Suppressor macrophage treated with lipopolysaccharide for 1 hour (primary cell): ENCODE measurements at regions not wholly inside any gene's neighbourhood (a gene's known extent, or its start where the extent isn't known, plus 50 kb on each side); places are given as distances from the start of the nearest gene placed in this dataset.
A peak's percentile ranks its signal among the peaks of the same experiment; 100 is the strongest.
"Not testable (repeated sequence)": the region's sequence is repeated elsewhere in the genome, so short reads cannot be mapped to it uniquely, and the experiment has no call there.

Source experiments
- DNase-seq, 3 donors: peaks; one replicate each; pipeline ENCODE4 v3.0.0-alpha.2; 2020 to 2022

- not testable (repeated sequence) for DNase-seq
These were observed 144.6 kb upstream of the DUSP22 start for GRCh38 chr6:147651-148050.

DNA sequence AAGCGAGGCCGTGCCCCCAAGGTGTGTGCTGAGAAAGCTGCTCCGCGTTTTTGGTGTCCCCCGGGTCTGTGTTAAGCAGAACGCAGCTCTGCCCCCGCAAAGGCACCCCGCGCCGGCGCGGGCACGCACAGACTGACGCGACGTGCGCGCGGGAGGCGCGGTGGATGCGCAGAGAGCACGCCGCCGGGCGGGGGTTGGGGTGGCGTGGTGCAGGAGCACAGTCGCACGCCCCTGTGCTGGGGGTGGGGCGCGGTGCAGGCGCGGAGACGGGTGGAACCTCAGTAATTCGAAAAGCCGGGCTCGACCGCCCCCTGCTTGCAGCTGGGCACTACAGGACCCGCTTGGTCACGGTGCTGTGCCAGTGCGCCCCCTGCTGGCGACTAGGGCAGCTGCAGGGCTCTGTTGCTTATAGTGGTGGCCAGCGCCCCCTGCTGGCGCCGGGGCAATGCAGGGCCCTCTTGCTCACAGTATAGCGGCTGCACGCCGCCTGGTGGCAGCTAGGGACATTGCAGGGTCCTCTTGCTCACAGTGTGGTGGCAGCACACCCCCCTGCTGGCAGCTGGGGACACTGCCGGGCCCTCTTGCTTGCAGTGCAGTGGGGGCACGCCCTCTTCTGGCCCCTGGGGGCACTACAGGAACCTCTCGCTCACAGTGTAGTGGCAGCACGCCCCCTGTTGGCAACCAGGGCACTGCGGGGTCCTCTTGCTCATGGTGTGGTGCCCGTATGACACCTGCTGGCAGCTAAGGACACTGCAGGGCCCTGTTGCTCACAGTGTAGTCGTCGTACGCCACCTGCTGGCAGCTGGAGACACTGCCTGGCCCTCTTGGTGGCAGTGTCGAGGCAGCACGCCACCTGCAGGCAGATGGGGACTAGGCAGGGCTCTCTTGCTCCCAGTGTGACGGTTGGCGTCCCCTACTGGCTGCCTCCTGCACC, 144.0 kb upstream of the DUSP22 start:
- peak; percentile 55 to 69 (median 63) for DNase-seq

DNA sequence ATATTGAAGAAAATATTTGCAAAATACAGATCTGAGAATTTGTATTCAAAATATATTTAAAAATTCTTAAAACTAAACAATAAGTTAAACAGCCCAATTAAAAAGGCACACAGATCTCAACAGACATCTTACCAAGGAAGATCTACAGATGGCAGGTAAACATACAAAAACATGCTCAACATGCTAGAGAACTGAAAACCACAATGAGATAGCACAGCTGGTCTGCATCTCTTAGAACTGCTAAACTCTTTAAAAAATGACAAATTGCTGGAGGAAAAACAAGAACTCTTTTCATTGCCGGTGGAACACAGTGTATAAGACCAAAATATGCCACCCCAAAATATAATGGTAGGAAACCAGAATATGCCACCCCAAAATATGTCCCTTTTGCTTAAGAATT, 142.1 kb upstream of the DUSP22 start:
- not testable (repeated sequence) for DNase-seq

DNA sequence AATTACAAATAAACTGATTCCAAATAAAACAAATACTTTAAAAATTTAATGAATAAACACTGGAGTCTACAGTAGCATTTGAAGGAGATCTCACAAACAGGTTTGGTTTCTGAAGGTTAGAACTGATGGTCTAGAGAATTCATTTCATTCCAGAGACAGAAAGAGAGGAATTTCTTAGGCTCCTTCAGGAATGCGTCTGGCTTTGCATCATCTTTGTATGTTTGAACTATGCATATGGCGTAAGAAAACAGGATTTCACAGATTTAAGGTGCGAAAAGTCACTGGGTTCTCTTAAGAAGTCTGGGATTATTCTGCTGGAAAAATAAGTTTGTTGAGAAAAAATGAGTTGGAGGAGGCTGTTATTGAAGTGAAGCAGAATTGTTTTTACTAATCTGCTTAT, 139.9 kb upstream of the DUSP22 start:
- not testable (repeated sequence) for DNase-seq

GRCh38 chr6:153026-153425, 139.3 kb upstream of the DUSP22 start:
- peak in 1 of 3 donors; percentile 33 for DNase-seq

DNA sequence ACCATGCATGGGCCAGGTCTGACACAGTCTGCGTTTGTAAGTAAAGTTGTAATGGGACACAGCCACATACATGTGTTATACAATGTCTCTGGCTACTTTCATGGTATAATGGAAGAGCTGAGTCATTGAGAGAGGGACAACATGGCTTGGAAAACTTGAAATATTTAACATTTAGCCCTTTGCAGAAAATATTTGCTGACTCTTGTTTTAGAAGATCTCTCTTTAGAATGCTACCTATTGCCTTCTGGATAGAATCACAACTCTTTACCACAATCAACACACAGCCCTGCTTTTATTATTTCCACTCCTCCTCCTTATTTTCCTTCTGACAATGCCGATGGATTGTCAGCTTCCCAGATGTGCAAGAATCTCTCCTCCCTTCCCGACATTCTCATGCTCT, 138.4 kb upstream of the DUSP22 start:
- not testable (repeated sequence) for DNase-seq

- peak in 2 of 3 donors; percentile 7 to 11 for DNase-seq
These were observed 137.8 kb upstream of the DUSP22 start for GRCh38 chr6:154321-155092.

GRCh38 chr6:156010-156409, 136.3 kb upstream of the DUSP22 start:
- no peak for DNase-seq

DNA sequence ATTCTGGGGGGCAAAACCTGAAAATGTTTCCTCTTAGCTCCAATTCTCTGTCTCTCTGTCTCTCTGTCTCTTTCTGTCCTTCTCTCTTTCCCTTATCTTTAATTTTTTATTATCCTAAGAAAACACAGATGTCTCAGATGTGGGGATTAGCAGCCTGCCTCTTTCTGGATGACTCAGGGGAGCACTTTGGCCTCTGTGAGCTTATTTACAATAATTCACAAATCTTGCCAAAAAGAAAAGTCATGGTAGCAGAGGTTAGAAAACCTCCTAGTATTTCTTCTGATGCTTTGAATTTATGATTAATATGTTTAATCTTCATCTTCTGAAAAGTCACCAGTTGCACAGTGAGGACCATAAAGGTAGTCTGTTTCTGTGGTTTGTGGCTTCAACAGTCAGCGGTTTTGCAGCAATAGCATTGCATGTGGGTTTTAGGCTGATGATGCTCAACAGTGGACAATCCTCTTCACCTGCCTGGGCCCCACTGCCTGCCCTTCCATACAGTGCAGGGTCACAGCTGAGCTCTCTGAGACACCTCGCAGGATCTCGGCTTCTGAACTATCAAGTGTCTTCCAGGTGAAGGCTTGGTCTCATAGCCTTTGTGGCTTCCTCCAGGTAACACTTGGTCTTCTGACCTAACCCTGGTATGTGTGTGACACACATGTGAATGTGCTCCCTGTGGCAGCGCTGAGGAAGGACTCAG, 135.7 kb upstream of the DUSP22 start:
- not testable (repeated sequence) for DNase-seq

DNA sequence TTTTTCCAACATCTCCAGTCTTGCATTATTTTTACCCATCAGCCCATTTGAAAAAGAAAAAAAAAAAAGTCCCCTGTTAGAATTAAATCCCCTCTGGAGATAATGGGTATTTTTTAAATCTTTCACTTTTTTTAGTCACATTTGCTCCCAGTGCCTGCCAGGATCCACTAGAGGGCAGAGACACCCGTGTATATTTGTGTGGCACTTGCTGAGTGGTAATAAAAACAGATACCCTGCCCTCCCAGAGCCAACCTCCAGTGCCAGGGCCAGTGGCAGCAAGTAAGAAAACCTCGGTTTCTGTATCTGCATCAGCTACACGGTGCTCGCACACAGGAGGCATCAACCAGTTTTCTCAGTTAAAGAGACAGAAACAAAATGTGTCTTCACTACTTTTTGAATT, 135.1 kb upstream of the DUSP22 start:
- DNase-seq: peak in 2 of 3 donors; percentile 12 to 30

DNA sequence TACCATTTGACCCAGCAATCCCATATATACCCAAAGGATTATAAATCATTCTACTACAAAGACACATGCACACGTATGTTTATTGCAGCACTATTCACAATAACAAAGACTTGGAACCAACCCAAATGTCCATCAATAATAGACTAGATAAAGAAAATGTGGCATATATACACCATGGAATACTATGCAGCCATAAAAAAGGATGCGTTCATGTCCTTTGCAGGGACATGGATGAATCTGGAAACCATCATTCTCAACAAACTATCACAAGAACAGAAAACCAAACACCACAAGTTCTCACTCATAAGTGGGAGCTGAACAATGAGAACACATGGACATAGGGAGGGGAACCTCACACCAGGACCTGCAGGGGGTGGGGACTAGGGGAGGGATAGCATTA, 130.6 kb upstream of the DUSP22 start:
- not testable (repeated sequence) for DNase-seq

GRCh38 chr6:164720-165119, 127.6 kb upstream of the DUSP22 start:
- no peak for DNase-seq

DNA sequence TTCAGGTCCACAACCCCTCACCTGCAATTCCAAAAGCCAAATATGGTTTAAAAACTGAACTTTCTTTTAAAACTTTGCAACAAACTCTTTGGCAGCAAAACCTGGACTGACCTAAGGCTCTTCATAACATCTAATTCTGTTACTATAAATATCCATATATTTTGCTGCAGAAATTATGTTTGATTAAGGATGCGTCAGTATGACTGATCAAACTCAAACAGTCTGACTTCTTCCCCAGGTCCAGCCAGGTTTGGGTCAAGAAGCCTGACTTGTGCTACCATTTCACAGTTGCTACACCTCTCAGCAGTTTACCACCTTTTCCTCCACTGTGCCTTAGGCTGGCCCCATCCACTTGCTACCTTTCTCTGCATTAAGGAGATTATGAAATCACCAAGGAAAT, 127.0 kb upstream of the DUSP22 start:
- DNase-seq: no peak

GRCh38 chr6:165906-166305, 126.4 kb upstream of the DUSP22 start:
- no peak for DNase-seq

DNA sequence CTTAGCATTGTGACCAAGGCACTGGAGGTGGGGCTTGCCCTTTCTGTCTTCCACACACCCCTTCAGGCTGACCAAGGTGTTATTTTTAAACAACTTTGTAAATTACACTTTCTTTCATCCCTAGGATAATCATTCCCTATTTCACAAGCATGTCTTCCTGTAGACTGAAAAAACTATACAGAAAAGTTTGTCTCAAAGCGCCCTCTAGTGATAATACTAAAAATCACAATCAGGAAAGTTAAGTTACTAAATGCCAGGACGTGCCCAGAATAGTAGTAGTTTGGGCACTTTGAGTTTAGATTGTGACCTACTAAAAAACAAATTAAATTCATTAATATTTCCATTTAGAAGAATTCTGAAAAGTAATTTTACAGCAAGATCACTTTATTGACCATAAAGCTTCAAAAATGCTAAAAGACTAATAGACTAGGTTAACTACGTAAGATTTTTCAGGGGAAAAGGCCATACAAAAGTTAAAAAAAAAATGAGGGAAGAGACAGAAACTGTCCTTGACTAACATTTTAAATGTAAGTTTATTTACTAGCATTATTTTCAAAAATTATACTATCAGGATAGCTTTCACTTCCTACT, 123.3 kb upstream of the DUSP22 start:
- peak; percentile 41 to 77 (median 75) for DNase-seq

DNA sequence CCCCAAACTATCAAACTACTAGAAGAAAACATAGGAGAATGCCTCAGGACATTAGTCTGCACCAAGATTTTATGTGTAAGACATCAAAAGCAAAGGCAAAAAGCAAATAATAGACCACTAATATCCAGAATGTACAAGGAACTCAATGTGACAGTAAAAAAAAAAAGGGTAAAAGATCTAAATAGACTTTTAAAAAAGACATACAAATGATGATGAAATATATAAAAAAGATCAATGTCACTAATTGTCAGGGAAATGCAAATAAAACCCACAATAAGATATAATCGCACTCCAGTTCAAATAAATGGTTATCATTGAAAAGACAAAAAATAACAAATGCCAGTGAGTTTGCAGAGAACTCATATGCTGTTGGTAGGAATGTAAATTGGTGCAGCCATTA, 118.3 kb upstream of the DUSP22 start:
- DNase-seq: no peak

DNA sequence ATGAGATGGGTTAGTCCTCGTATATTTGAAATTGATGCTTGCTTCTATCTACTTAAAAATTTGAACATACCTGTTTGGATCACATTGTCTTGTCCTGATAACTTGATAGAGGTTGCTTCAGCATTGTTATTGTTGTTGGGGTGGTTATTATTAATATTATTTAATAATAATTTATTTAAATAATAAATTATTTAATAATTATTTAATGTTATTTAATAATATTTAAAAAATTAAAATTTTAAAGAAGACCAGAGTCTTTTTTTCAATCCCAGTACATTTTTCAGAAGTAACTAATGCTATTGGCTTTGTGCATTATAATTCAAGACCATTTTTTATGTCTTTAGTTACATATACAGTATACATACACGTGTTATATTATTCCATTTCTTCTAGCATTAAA, 116.6 kb upstream of the DUSP22 start:
- no peak for DNase-seq

DNA sequence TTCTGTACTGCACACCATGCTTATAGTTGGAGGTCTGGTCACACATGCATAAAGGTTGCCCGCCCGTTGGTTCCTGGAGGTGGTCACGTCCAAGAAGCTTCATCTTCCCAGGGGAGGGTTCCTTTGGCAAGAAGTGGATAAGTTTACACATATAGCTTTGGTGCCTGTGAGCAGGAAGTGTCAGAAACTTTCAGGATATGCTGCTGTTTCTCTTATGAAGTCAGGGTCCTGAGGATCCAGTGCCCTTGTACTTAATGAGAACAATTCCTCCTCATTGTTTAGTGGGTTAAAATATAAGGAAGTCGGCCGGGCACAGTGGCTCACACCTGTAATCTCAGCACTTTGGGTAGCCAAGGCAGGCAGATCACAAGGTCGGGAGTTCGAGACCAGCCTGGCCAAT, 115.5 kb upstream of the DUSP22 start:
- DNase-seq: no peak

DNA sequence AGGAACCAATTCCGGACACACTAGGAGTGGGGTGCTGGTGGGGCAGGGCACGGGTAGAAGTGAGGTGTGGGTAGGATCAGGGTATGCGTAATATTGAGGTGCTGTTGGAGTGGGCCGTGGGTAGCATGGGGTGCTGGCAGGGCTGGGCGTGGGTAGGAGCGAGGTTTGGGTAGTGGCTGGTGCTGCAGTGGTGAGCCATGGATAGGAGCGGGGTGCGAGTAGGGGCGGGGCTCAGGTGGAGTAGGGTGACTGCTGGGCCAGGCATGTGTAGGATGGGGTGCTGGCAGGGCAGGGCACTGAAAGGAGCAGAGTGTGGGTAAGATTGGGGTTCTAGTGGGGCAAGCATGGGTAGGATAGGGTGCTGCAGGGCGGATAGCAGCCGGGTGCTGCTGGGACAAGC, 114.2 kb upstream of the DUSP22 start:
- no peak for DNase-seq

GRCh38 chr6:178929-179328, 113.4 kb upstream of the DUSP22 start:
- not testable (repeated sequence) for DNase-seq

- no peak for DNase-seq
These were observed 112.8 kb upstream of the DUSP22 start for GRCh38 chr6:179340-179950.

DNA sequence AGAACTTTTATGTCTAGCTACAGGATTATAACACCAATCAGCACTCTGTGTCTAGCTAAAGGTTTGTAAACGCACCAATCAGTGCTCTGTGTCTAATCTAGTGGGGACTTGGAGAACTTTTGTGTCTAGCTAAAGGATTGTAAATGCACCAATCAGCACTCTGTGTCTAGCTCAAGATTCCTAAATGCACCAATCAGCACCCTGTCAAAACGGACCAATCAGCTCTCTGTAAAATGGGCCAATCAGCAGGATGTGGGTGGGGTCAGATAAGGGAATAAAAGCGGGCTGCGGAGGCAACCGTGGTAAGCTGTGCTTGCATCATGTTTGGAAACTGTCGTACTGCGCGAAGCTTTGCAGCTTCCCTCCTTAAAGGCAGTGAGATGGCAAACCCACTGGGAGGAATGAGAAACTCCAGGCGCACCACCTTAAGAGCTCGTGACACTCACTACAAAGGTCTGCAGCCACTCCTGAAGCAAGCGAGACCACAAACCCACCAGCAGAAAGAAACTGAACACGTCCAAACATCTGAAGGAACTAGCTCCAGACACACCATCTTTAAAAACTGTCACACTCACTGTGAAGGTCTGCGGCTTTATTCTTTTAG, 112.1 kb upstream of the DUSP22 start:
- not testable (repeated sequence) for DNase-seq
